Psoas muscle (tissue), 7 donors: ENCODE measurements at regions not wholly inside any gene's neighbourhood (a gene's known extent, or its start where the extent isn't known, plus 50 kb on each side); places are given as distances from the start of the nearest gene placed in this dataset.

Experiments used
- ATAC-seq, 4 donors: fragments of 200-7000 bp; cut with Tn5 transposase; one replicate each; pipeline ENCODE4 v1.9.1; 2020; ENCODE audit warnings: moderate library complexity in 3 of 4, mild to moderate bottlenecking in 2 of 4
- DNase-seq, 2 donors: peaks; one replicate each; pipeline ENCODE4 v3.0.0-alpha.2; 2020
- H3K27ac ChIP-seq: fragments of 200-600 bp; one replicate; pipeline ENCODE4 v1.8.0; 2022
- H3K27me3 ChIP-seq, 3 donors: fragments of 200-600 bp in 1 of 3; one replicate each; pipeline versions ENCODE4 v1.6.1 to v1.8.0; 2013 to 2022; ENCODE audit warnings: low read length in 2 of 3, mild to moderate bottlenecking in 2 of 3, moderate library complexity in 1 of 3; ENCODE audit not compliant: insufficient read depth in 3 of 3
- H3K36me3 ChIP-seq, 2 donors: fragments of 200-600 bp in 1 of 2; one replicate each; pipeline versions ENCODE4 v1.6.1 to v1.8.0; 2013 to 2022; ENCODE audit warnings: low read depth in 1 of 2, mild to moderate bottlenecking in 1 of 2, moderate library complexity in 1 of 2; ENCODE audit not compliant: insufficient read depth in 1 of 2
- H3K4me1 ChIP-seq: fragments of 200-600 bp; one replicate; pipeline ENCODE4 v1.8.0; 2022
- H3K4me3 ChIP-seq: fragments of 200-600 bp; one replicate; pipeline ENCODE4 v1.8.0; 2022; ENCODE audit warnings: mild to moderate bottlenecking
- H3K9me3 ChIP-seq: fragments of 200-600 bp; one replicate; pipeline ENCODE4 v1.8.0; 2022
- CTCF ChIP-seq: fragments of 200-600 bp; IDR thresholded peaks from one replicate; pipeline ENCODE4 v1.8.0; 2022; ENCODE audit warnings: antibody characterized with exemption
- WGBS, 3 donors: extraction: QIAGEN DNeasy Blood & Tissue Kit; methylation state at CpG; one replicate each; pipeline versions ENCODE4 v1.1.6 to v1.1.7; 2013; 5-methylcytosine and 5-hydroxymethylcytosine counted together
- intact Hi-C, 2 donors: fragments of 100-400 bp; cut with DNase I; formaldehyde crosslinking; loops; one replicate each; pipeline versions ENCODE4 v1.11.0 to v1.14.2; 2022
- donor health status: healthy with polysubstance abuse.
- donor health status: DM: no; HTN: no; CAD: no; lungs with moderate emphysema.
- donor health status: Bipolar disorder and iron deficiency.
- donor health status: healthy.
- donor health status: DM: yes; HTN: yes; CAD: no.
- donor health status: DM: no; HTN: no; CAD: no.
- donor health status: DM: yes; HTN: yes; CAD: no.

- no peaks in the 10 kb centered on the region for H3K27me3 ChIP-seq
- TF ChIP-seq CTCF = no peak
- H3K36me3 ChIP-seq = no peaks in the 10 kb centered on the region
- WGBS, 3 donors = 52 to 63% (median 57%) methylated on average over 3 of the region's 3 CpGs
- H3K27ac ChIP-seq = no peak overlapping the region
- no peaks in the 10 kb centered on the region for H3K9me3 ChIP-seq
- intact Hi-C loops = no loop called here
- no peak for ATAC-seq
- no peak overlapping the region for H3K4me3 ChIP-seq
- no peaks in the 10 kb centered on the region for H3K4me1 ChIP-seq
- DNase-seq = no peak
Observed at GRCh38 chr10:8778713-8779112, 724.2 kb downstream of the GATA3 start.

GRCh38 chr10:8787649-8788048 is 733.2 kb downstream of the GATA3 start:
- DNase-seq (no peak), ATAC-seq (no peak)
- Histone ChIP-seq H3K9me3 (no peaks in the 10 kb centered on the region), H3K4me1 (no peaks in the 10 kb centered on the region), H3K36me3 (no peaks in the 10 kb centered on the region), H3K4me3 (no peak overlapping the region), H3K27ac (no peak overlapping the region), H3K27me3 (no peaks in the 10 kb centered on the region)
- no peak for TF ChIP-seq CTCF
- intact Hi-C loops = no loop called here

- WGBS, 3 donors = 84 to 98% (median 91%) methylated on average over 1 of the region's 1 CpG
- DNase-seq (no peak), ATAC-seq (no peak)
- no peaks in the 10 kb centered on the region for H3K4me1 ChIP-seq
- no peak overlapping the region for H3K4me3 ChIP-seq
- H3K27ac ChIP-seq = no peak overlapping the region
- TF ChIP-seq CTCF = no peak
- no peaks in the 10 kb centered on the region for H3K9me3 ChIP-seq
- intact Hi-C loops = no loop called here
- H3K27me3 ChIP-seq = no peaks in the 10 kb centered on the region
- H3K36me3 ChIP-seq = no peaks in the 10 kb centered on the region
Observed at GRCh38 chr10:8790390-8790789, 735.9 kb downstream of the GATA3 start.

GRCh38 chr10:8794860-8795259 is 740.4 kb downstream of the GATA3 start:
- H3K27me3 ChIP-seq = no peaks in the 10 kb centered on the region
- TF ChIP-seq CTCF = no peak
- 77 to 93% (median 83%) methylated on average over 2 of the region's 2 CpGs for WGBS, 3 donors
- intact Hi-C loops = no loop called here
- no peaks in the 10 kb centered on the region for H3K4me1 ChIP-seq
- no peaks in the 10 kb centered on the region for H3K36me3 ChIP-seq
- no peak for ATAC-seq
- no peak overlapping the region for H3K4me3 ChIP-seq
- H3K27ac ChIP-seq = no peak overlapping the region
- DNase-seq = no peak
- H3K9me3 ChIP-seq = no peaks in the 10 kb centered on the region

GRCh38 chr10:8800426-8800825 is 745.9 kb downstream of the GATA3 start:
- no peaks in the 10 kb centered on the region for H3K36me3 ChIP-seq
- ATAC-seq = no peak
- no peaks in the 10 kb centered on the region for H3K9me3 ChIP-seq
- 57 to 61% (median 61%) methylated on average over 4 of the region's 4 CpGs for WGBS, 3 donors
- no peak overlapping the region for H3K4me3 ChIP-seq
- no peaks in the 10 kb centered on the region for H3K4me1 ChIP-seq
- H3K27me3 ChIP-seq = no peaks in the 10 kb centered on the region
- TF ChIP-seq CTCF = no peak
- DNase-seq = no peak
- H3K27ac ChIP-seq = no peak overlapping the region
- intact Hi-C loops = no loop called here
